DOHH2 (cell line): ENCODE measurements at regions not wholly inside any gene's neighbourhood (a gene's known extent, or its start where the extent isn't known, plus 50 kb on each side); places are given as distances from the start of the nearest gene placed in this dataset.

Experiments
- H3F3A ChIP-seq: fragments of 200-600 bp; sonication (generic), shearing (Covaris generic); 2 replicates; pipeline ENCODE4 v1.6.0; 2016; ENCODE audit warnings: antibody characterized with exemption, mild to moderate bottlenecking; ENCODE audit not compliant: control insufficient read depth, insufficient read depth
- H3K27ac ChIP-seq: fragments of 200-600 bp; sonication (generic); 2 replicates; pipeline ENCODE4 v1.5.1; 2014; ENCODE audit warnings: low read depth, mild to moderate bottlenecking, low read length, moderate library complexity
- H3K27me3 ChIP-seq: fragments of 200-600 bp; sonication (generic); 2 replicates; pipeline ENCODE4 v1.6.1; 2014; ENCODE audit warnings: mild to moderate bottlenecking, low read length, mixed read lengths; ENCODE audit not compliant: control insufficient read depth
- H3K36me3 ChIP-seq: fragments of 200-600 bp; sonication (generic); 2 replicates; pipeline ENCODE4 v1.6.1; 2014; ENCODE audit warnings: mild to moderate bottlenecking, low read length, moderate library complexity, mixed read lengths; ENCODE audit not compliant: control insufficient read depth
- H3K4me1 ChIP-seq: fragments of 200-600 bp; sonication (generic); 2 replicates; pipeline ENCODE4 v1.6.1; 2014; ENCODE audit warnings: mild to moderate bottlenecking, low read length, mixed read lengths; ENCODE audit not compliant: control insufficient read depth
- H3K4me2 ChIP-seq: fragments of 200-600 bp; sonication (generic); 2 replicates; pipeline ENCODE4 v1.6.0; 2014; ENCODE audit warnings: mild to moderate bottlenecking, low read length, moderate library complexity
- H3K4me3 ChIP-seq: fragments of 200-600 bp; sonication (generic); 2 replicates; pipeline ENCODE4 v1.5.1; 2014; ENCODE audit warnings: mild to moderate bottlenecking, low read length, mixed read lengths
- H3K79me2 ChIP-seq: fragments of 200-600 bp; sonication (generic); 2 replicates; pipeline ENCODE4 v1.6.1; 2014; ENCODE audit warnings: mild to moderate bottlenecking, low read length, mixed read lengths; ENCODE audit not compliant: control insufficient read depth
- H3K9me2 ChIP-seq: fragments of 200-600 bp; sonication (generic); replicated peaks from 2 replicates; pipeline ENCODE4 v1.6.1; 2014; ENCODE audit warnings: mild to moderate bottlenecking, low read length, mixed read lengths; ENCODE audit not compliant: control insufficient read depth
- H3K9me3 ChIP-seq: fragments of 200-600 bp; sonication (generic); 2 replicates; pipeline ENCODE4 v1.6.1; 2014; ENCODE audit warnings: antibody characterized with exemption, low read length, mixed read lengths; ENCODE audit not compliant: control insufficient read depth, insufficient read depth
- H4K20me1 ChIP-seq: fragments of 200-600 bp; sonication (generic); 2 replicates; pipeline ENCODE4 v1.6.0; 2014; ENCODE audit warnings: low read depth, mild to moderate bottlenecking, antibody characterized with exemption, low read length, moderate library complexity; ENCODE audit not compliant: control insufficient read depth, insufficient read depth
- EZH2phosphoT487 ChIP-seq: fragments of 200-600 bp; sonication (generic); IDR thresholded peaks from 2 replicates; pipeline ENCODE4 v1.6.1; 2017; ENCODE audit warnings: borderline replicate concordance, mild to moderate bottlenecking, antibody characterized with exemption, low read length, moderate library complexity, mixed read lengths
- TF ChIP-seq, protein P1 (sequence below): fragments of 200-600 bp; sonication (generic); IDR thresholded peaks from one replicate; pipeline ENCODE4 v1.5.1; 2014; ENCODE audit warnings: antibody characterized with exemption, mild to moderate bottlenecking, low read depth, low read length; ENCODE audit not compliant: poor library complexity, severe bottlenecking

DNA sequence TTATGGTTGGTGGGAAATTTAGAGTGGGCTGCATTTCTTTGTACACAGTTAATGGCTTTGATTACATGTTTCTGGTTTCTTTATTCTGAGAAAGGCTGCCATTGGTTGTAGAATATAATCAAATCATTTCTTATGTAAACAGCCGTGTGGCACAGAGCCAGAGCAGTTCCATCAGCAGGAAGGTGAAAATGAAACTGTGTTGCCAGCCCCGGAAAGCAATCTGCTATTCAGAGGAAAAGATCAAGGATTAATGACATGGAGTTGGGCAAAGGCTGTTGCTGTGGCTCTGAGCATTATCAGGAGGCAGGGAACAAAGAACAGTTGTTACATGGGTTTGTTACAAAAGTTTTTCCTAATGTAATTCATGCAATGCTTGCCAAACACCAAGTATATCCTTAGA is 74.2 kb upstream of the ZNF716 start:
- Histone ChIP-seq H4K20me1 (no peaks in the 10 kb centered on the region), H3K27ac (no peak overlapping the region), H3K9me3 (peaks cover 36% of the 10 kb centered on the region; the same call in 1 of the 2 replicates), H3K4me1 (no peaks in the 10 kb centered on the region), H3K4me2 (no peak overlapping the region), H3K4me3 (no peak overlapping the region), H3K9me2 (no peaks in the 10 kb centered on the region), H3F3A (no peaks in the 10 kb centered on the region), H3K79me2 (no peaks in the 10 kb centered on the region), H3K36me3 (no peaks in the 10 kb centered on the region), H3K27me3 (no peaks in the 10 kb centered on the region)
- TF ChIP-seq, protein P1, sequence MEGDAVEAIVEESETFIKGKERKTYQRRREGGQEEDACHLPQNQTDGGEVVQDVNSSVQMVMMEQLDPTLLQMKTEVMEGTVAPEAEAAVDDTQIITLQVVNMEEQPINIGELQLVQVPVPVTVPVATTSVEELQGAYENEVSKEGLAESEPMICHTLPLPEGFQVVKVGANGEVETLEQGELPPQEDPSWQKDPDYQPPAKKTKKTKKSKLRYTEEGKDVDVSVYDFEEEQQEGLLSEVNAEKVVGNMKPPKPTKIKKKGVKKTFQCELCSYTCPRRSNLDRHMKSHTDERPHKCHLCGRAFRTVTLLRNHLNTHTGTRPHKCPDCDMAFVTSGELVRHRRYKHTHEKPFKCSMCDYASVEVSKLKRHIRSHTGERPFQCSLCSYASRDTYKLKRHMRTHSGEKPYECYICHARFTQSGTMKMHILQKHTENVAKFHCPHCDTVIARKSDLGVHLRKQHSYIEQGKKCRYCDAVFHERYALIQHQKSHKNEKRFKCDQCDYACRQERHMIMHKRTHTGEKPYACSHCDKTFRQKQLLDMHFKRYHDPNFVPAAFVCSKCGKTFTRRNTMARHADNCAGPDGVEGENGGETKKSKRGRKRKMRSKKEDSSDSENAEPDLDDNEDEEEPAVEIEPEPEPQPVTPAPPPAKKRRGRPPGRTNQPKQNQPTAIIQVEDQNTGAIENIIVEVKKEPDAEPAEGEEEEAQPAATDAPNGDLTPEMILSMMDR: no peak
- no peak for TF ChIP-seq EZH2phosphoT487

DNA sequence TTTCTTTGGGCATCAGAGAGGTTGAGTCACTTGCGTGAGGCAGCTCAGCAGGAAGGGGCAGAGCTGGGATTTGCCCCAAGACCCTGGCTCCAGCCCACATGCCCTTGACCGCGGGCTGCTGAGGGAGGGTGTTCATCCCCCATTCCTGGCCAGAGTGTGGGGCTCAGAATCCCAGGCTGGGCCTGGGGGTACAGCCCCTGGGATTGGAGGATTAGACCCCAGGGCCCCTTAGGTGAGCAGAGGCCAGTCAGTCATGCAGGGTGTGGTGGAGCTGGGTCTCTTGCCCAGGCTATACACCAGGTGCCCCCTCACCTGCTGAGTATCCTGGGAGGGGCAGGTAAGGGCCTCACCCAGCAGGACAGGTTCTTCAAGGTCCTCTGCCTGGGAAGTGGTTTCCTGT is 68.4 kb upstream of the ZNF716 start:
- no peaks in the 10 kb centered on the region for H3K79me2 ChIP-seq

DNA sequence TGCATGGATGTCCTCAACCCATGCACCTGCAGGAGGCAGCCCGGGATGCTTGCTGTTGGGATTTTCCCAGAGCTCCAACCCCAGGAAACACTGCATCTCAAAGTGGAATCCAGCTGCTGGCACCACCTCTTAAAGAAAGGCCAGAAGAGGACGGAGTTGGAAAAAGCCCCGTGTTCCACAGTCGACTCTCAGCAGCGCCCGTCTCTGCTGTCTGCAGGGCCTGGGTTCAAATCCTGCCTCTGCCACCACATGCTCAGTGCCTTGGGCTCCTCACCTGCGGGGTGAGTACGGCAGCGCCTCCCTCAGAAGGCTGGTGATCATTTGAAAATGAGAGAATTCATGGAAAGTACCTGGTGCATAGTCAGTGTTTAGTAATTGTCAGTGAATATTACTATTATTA is 65.6 kb upstream of the ZNF716 start:
- no peak overlapping the region for H3K4me2 ChIP-seq
- H3K4me1 ChIP-seq: no peaks in the 10 kb centered on the region
- peaks cover 43% of the 10 kb centered on the region; the same call in 1 of the 2 replicates for H3K9me3 ChIP-seq
- TF ChIP-seq EZH2phosphoT487: no peak
- TF ChIP-seq, protein P1: no peak
- no peaks in the 10 kb centered on the region for H3K27me3 ChIP-seq
- H3F3A ChIP-seq: no peaks in the 10 kb centered on the region
- no peaks in the 10 kb centered on the region for H4K20me1 ChIP-seq
- no peak overlapping the region for H3K4me3 ChIP-seq
- no peaks in the 10 kb centered on the region for H3K9me2 ChIP-seq
- H3K79me2 ChIP-seq: no peaks in the 10 kb centered on the region
- no peaks in the 10 kb centered on the region for H3K36me3 ChIP-seq
- no peak overlapping the region for H3K27ac ChIP-seq

More for the DNA sequence above, 68.4 kb upstream of the ZNF716 start:
- H3K27ac ChIP-seq: no peak overlapping the region
- no peak overlapping the region for H3K4me2 ChIP-seq
- H3K9me2 ChIP-seq: no peaks in the 10 kb centered on the region
- H3K27me3 ChIP-seq: no peaks in the 10 kb centered on the region
- no peak overlapping the region for H3K4me3 ChIP-seq
- no peaks in the 10 kb centered on the region for H4K20me1 ChIP-seq
- peaks cover 37% of the 10 kb centered on the region; the same call in 1 of the 2 replicates for H3K9me3 ChIP-seq
- TF ChIP-seq EZH2phosphoT487: no peak
- TF ChIP-seq, protein P1: no peak
- H3K36me3 ChIP-seq: no peaks in the 10 kb centered on the region
- H3F3A ChIP-seq: no peaks in the 10 kb centered on the region
- no peaks in the 10 kb centered on the region for H3K4me1 ChIP-seq
